ENCODE measurements at regions not wholly inside any gene's neighbourhood (a gene's known extent, or its start where the extent isn't known, plus 50 kb on each side); places are given as distances from the start of the nearest gene placed in this dataset.

- no peak for DNase-seq (ENCODE audit: low read depth)
These were observed 638.3 kb downstream of the HTR1A start for GRCh38 chr5:63323926-63324325.

DNA sequence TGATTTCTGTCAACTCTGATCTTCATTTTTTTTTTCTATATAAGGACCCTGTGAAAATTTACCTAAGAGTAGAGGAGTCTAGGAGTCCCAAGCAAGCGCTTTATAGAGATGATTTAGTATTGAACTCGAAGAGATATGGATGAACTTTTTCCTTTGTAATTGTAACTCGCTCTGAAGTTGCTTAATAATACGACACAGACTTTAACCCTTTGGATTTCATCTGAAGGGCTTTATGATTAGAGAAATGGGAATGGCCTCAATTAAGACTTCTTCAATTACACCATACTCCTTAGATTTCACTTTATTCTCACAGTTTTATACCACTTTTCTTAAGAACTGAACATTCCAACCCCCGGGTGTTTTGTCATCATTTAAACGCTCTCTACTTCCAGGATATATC lies 647.7 kb downstream of the HTR1A start:
- no peak for DNase-seq (ENCODE audit: low read depth)

- no peak for DNase-seq (ENCODE audit: low read depth)
These were observed 651.6 kb downstream of the HTR1A start for GRCh38 chr5:63310644-63311043.

- DNase-seq (ENCODE audit: low read depth): no peak
These were observed 655.3 kb downstream of the HTR1A start for GRCh38 chr5:63306909-63307308.

- DNase-seq (ENCODE audit: low read depth): no peak
These were observed 668.9 kb downstream of the HTR1A start for GRCh38 chr5:63293317-63293716.

DNA sequence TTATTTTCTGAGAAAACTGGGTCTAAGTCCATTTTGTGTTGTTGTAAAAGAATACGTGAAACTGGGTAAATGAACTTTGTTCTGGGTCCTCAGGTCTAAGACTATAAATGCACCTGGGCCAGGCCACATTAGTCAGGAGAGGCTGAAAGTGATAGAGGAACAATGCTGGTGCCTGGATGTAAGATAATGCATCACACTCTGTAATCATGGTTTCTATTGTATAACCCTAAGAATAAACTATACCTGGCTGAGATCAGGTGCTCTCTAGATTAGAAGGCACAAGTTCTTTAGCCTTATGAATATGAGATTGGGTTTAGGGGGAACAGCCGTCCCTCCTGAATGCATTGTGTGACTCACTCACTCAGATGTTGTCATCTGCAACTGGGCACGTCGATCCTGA lies 675.5 kb downstream of the HTR1A start:
- no peak for DNase-seq (ENCODE audit: low read depth)

- DNase-seq (ENCODE audit: low read depth): no peak
These were observed 684.8 kb downstream of the LRRC70 start for GRCh38 chr5:63263411-63263810.

- no peak for DNase-seq (ENCODE audit: low read depth)
These were observed 683.8 kb downstream of the LRRC70 start for GRCh38 chr5:63262185-63262981.

- no peak for DNase-seq (ENCODE audit: low read depth)
These were observed 683.1 kb downstream of the LRRC70 start for GRCh38 chr5:63261695-63262094.

- DNase-seq (ENCODE audit: low read depth): no peak
These were observed 677.0 kb downstream of the LRRC70 start for GRCh38 chr5:63255594-63255993.

GRCh38 chr5:63250939-63251338 lies 672.3 kb downstream of the LRRC70 start:
- DNase-seq (ENCODE audit: low read depth): no peak

- DNase-seq (ENCODE audit: low read depth): no peak
These were observed 671.3 kb downstream of the LRRC70 start for GRCh38 chr5:63249960-63250359.

GRCh38 chr5:63247651-63248050 lies 669.0 kb downstream of the LRRC70 start:
- no peak for DNase-seq (ENCODE audit: low read depth)

- no peak for DNase-seq (ENCODE audit: low read depth)
These were observed 666.7 kb downstream of the LRRC70 start for GRCh38 chr5:63245271-63245670.

- no peak for DNase-seq (ENCODE audit: low read depth)
These were observed 661.6 kb downstream of the LRRC70 start for GRCh38 chr5:63240063-63240755.

DNA sequence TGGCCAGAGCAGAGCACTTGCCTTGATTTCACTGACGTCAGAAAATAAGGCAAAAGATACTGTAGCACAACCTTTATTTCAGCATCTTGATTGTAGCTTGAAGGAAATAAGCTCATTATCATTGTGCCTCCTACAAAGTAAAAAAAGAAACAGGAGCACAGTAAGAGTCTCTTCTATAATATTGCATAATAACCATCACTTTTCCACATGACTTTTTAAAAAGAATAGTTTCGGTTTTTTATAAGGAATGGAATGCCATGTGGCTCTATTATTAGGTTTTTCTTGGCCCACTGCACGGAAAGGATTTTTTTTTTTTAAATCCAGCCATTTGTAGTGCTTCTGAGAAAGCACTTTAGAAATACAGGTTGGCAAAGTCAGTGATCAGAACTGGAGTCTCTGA lies 655.3 kb downstream of the LRRC70 start:
- DNase-seq (ENCODE audit: low read depth): no peak

GRCh38 chr5:63233361-63233760 lies 654.7 kb downstream of the LRRC70 start:
- no peak for DNase-seq (ENCODE audit: low read depth)

DNA sequence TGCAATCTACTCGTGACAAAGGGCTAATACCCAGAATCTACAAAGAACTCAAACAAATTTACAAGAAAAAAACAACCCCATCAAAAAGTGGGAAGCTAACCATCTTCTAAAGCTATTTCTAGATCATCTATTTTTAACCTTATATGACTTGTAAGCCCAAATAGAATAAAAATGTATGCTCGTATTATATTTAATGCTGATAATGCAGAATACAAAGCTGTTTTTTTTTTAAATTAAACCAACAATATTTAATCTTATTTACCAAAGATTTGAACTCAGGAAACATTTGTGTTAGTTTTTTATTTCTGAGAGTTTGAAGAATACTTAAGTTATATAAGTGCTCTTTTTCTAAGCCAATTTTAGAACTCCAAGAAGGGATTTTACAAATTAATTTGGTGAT lies 652.1 kb downstream of the LRRC70 start:
- no peak for DNase-seq (ENCODE audit: low read depth)

DNA sequence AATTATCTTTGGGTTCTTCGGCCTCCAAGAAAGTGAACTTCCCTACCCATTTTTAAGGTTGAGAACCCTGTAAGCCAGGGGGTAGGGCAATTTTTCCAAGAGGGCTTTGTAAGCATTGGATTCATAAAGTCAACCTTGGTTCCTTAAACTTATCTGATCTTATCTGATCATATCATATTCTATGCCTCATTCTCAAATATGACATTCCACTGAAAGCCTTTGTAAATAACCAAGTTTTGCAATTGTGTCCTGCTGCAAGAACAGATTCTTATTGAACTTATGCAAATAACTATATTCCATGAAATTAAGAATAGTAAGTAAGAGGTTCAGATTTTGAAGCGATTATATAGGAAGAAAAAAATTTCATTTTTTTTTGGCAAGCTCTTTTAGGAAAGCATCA lies 649.5 kb downstream of the LRRC70 start:
- DNase-seq (ENCODE audit: low read depth): no peak

- DNase-seq (ENCODE audit: low read depth): no peak
These were observed 641.6 kb downstream of the LRRC70 start for GRCh38 chr5:63220244-63220643.

DNA sequence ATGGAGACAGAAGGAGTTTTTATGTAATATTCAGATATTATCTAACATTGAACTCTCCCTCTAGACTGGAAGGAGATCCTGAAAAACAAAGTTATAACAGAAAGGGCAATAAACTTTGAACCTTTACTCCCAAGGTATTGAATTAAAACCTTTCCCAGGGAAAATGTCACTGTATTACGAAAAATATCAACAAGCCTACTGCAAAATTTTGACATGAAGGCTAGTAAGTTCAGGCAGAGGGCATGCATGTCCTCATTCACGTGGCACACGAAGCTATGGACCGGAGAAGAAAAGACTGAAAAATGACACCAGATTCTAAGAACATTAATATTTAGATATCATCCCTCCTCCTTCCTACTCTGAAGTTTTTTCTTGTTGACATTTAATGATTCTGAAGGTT lies 638.8 kb downstream of the LRRC70 start:
- DNase-seq (ENCODE audit: low read depth): no peak

DNA sequence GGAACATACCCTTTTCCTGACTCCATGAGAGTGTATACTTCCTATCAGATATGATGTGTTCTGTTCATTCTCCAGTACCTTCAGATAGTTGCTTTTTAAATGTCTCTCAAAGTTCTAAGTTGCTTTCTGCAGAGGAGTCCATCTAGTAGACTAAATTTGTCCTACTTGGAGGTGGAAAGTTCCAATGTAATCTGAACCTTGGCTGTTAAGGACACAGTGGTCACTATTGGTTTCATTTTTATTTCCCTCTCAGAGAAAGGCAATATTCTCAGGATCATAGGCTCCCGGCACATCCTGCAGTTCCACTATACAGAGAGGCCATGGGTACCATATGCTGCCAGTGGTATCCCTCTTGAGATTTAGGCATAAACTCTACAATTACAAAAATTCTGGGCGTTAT lies 634.6 kb downstream of the LRRC70 start:
- no peak for DNase-seq (ENCODE audit: low read depth)

DNA sequence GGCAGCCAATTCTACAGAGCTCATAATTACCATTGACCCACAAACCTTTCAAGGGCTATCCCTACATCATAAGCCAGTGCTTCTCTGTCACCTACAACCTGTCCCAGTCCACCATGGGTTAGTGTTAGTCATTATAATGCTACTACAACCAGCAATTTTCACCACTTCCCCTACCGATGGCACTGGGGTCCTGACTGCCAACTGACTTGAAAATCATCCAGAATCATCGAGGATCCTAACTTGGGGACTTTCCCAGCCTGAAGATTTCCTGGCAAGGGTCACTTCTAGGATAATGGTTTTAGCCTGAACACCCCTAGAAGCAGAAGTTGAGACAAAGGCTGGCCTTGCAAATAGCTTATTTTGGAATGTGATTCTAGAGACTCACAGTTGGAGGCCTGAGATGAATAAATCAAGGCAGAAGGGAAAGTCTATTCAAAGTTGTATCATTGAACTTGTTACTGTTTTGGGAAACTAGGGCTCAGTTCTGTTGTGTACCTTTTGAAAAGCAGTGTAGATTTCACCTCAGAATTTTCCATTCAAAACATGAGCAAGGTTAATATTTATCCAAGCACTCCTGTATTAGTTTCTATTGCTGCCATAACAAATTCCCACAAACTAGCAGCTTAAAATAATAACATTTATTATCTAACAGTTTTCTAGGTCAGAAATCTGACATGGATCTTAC lies 633.0 kb downstream of the LRRC70 start:
- no peak for DNase-seq (ENCODE audit: low read depth)
